Inferior parietal cortex (tissue), 1 donor: ENCODE measurements at regions not wholly inside any gene's neighbourhood (a gene's known extent, or its start where the extent isn't known, plus 50 kb on each side); places are given as distances from the start of the nearest gene placed in this dataset.
"Not testable (repeated sequence)": the region's sequence is repeated elsewhere in the genome, so short reads cannot be mapped to it uniquely, and the experiment has no call there.

Source experiments
- DNase-seq: peaks from one replicate; pipeline ENCODE4 v3.0.0-alpha.2; 2016; ENCODE audit errors: extremely low spot score

GRCh38 chr17:70920416-70920815, 751.1 kb downstream of the KCNJ2 start:
- no peak for DNase-seq

- DNase-seq: no peak
Observed at GRCh38 chr17:70922268-70922667, 752.9 kb downstream of the KCNJ2 start.

- DNase-seq: no peak
Observed at GRCh38 chr17:70924776-70925175, 755.4 kb downstream of the KCNJ2 start.

- no peak for DNase-seq
Observed at GRCh38 chr17:70929226-70929625, 759.9 kb downstream of the KCNJ2 start.

- no peak for DNase-seq
Observed at GRCh38 chr17:70934231-70934630, 764.9 kb downstream of the KCNJ2 start.

- DNase-seq: no peak
Observed at GRCh38 chr17:70934835-70935234, 765.5 kb downstream of the KCNJ2 start.

GRCh38 chr17:70936724-70937123, 767.4 kb downstream of the KCNJ2 start:
- DNase-seq: no peak

- DNase-seq: no peak
Observed at GRCh38 chr17:70938336-70938735, 769.0 kb downstream of the KCNJ2 start.

GRCh38 chr17:70945386-70945785, 776.1 kb downstream of the KCNJ2 start:
- no peak for DNase-seq

GRCh38 chr17:70947215-70947614, 777.9 kb downstream of the KCNJ2 start:
- DNase-seq: no peak

GRCh38 chr17:70947636-70948565, 778.6 kb downstream of the KCNJ2 start:
- DNase-seq: no peak

- not testable (repeated sequence) for DNase-seq
Observed at GRCh38 chr17:70953140-70953539, 783.8 kb downstream of the KCNJ2 start.

- no peak for DNase-seq
Observed at GRCh38 chr17:70955441-70955840, 786.1 kb downstream of the KCNJ2 start.

GRCh38 chr17:70956726-70957125, 787.4 kb downstream of the KCNJ2 start:
- DNase-seq: no peak

GRCh38 chr17:70961341-70961740, 792.0 kb downstream of the KCNJ2 start:
- no peak for DNase-seq

- DNase-seq: no peak
Observed at GRCh38 chr17:70968302-70968701, 799.0 kb downstream of the KCNJ2 start.

- no peak for DNase-seq
Observed at GRCh38 chr17:70969521-70970034, 800.2 kb downstream of the KCNJ2 start.

- no peak for DNase-seq
Observed at GRCh38 chr17:70976447-70976846, 807.1 kb downstream of the KCNJ2 start.

- no peak for DNase-seq
Observed at GRCh38 chr17:70984873-70985272, 815.5 kb downstream of the KCNJ2 start.

GRCh38 chr17:70987867-70988340, 818.6 kb downstream of the KCNJ2 start:
- no peak for DNase-seq

GRCh38 chr17:70988622-70989021, 819.3 kb downstream of the KCNJ2 start:
- DNase-seq: no peak

- no peak for DNase-seq
Observed at GRCh38 chr17:70989280-70989679, 819.9 kb downstream of the KCNJ2 start.

GRCh38 chr17:70994194-70994593, 824.9 kb downstream of the KCNJ2 start:
- DNase-seq: no peak
